ENCODE measurements at regions not wholly inside any gene's neighbourhood (a gene's known extent, or its start where the extent isn't known, plus 50 kb on each side); places are given as distances from the start of the nearest gene placed in this dataset.

GRCh38 chr9:27940535-27940934 lies 367.3 kb upstream of the C9orf72 start:
- Histone ChIP-seq H3K56ac (ENCODE audit: extremely low read depth, insufficient read depth, low read length) (no peak overlapping the region), H3K4me1 (ENCODE audit: control insufficient read depth, insufficient read depth, low read length) (no peaks in the 10 kb centered on the region), H3K9ac (ENCODE audit: low read depth, low read length) (no peak overlapping the region), H3K4me3 (ENCODE audit: insufficient read depth, low read depth, low read length) (no peak overlapping the region), H2AK5ac (ENCODE audit: low read depth, low read length) (no peak overlapping the region), H2AFZ (replicated peaks; ENCODE audit: low read length, poor library complexity) (no peak overlapping the region), H3K9me1 (ENCODE audit: insufficient read depth, low read length) (no peaks in the 10 kb centered on the region), H3K79me1 (ENCODE audit: low read depth in 1 of 2, low read length in 2 of 2) (no peaks in the 10 kb centered on the region), H2BK5ac (ENCODE audit: low read depth, low read length, poor library complexity, severe bottlenecking) (no peak overlapping the region), H2AK9ac (replicated peaks; ENCODE audit: low read depth, low read length, poor library complexity) (no peak overlapping the region), H4K5ac (ENCODE audit: low read depth, low read length) (no peak overlapping the region), H3K4me2 (ENCODE audit: low read depth, low read length) (no peak overlapping the region), H3K18ac (ENCODE audit: low read depth, low read length) (no peak overlapping the region), H3K14ac (replicated peaks; ENCODE audit: low read depth, low read length) (no peak overlapping the region), H4K8ac (ENCODE audit: low read depth in 2 of 2, low read length in 2 of 2) (no peak overlapping the region), H3K23ac (ENCODE audit: low read depth, low read length) (no peak overlapping the region), H4K91ac (ENCODE audit: insufficient read depth, low read depth, low read length) (no peak overlapping the region), H3K4ac (ENCODE audit: low read depth, low read length) (no peak overlapping the region), H3K9me3 (ENCODE audit: control insufficient read depth, insufficient read depth, low read length) (no peaks in the 10 kb centered on the region), H2BK120ac (ENCODE audit: low read depth, low read length) (no peak overlapping the region), H3K36me3 (ENCODE audit: control insufficient read depth, insufficient read depth, low read length) (no peaks in the 10 kb centered on the region), H3K27ac (ENCODE audit: insufficient read depth, low read length) (no peak overlapping the region), H2BK15ac (ENCODE audit: low read depth, low read length) (no peak overlapping the region), H4K20me1 (ENCODE audit: insufficient read depth, low read length) (no peaks in the 10 kb centered on the region), H3K27me3 (ENCODE audit: control insufficient read depth, insufficient read depth, low read length) (no peaks in the 10 kb centered on the region), H2BK20ac (ENCODE audit: low read depth, low read length) (no peak overlapping the region)
- BruUV-seq (replicated peaks) = no TSS peak
- in situ Hi-C loops (cut with MboI; ENCODE audit: low sequenced_read_pairs) = loop anchor here (10.0 kb wide), 1 partner anchor 64 kb away; no protein-coding TSS in a partner anchor
- WGBS, 2 experiments (ENCODE audit: extremely low coverage in 2 of 2, insufficient read length in 1 of 2) = no CpG with 5 or more reads among the region's 3 CpGs
- intact Hi-C loops (cut with micrococcal nuclease) = no loop called here
- POLR2A ChIA-PET (ENCODE audit: unreplicated experiment) = no interaction called here
- dilution Hi-C loops (cut with HindIII; ENCODE audit: low sequenced_read_pairs, unreplicated experiment) = no loop called here
- CTCF ChIA-PET = no interaction called here
- no peak for TF ChIP-seq RAD21 (IDR thresholded peaks at IDR 0.05; ENCODE audit: low read length)
- TF ChIP-seq BHLHE40 (IDR thresholded peaks at IDR 0.05; ENCODE audit: low read depth, low read length) = no peak
- no peak for TF ChIP-seq POLR2A (IDR thresholded peaks at IDR 0.05; ENCODE audit: low read depth, low read length)
- no peak for TF ChIP-seq FOS (IDR thresholded peaks at IDR 0.05; ENCODE audit: low read depth, low read length)
- TF ChIP-seq MAZ (IDR thresholded peaks at IDR 0.05; ENCODE audit: borderline replicate concordance, low read depth, low read length) = no peak
- TF ChIP-seq CTCF (conservative IDR thresholded peaks at IDR 0.05; ENCODE audit: low read depth, low read length) = no peak
- no peak for TF ChIP-seq RCOR1 (IDR thresholded peaks at IDR 0.05; ENCODE audit: insufficient replicate concordance, low read length)
- no peak for TF ChIP-seq SMC3 (IDR thresholded peaks at IDR 0.05; ENCODE audit: low read depth, low read length)
- TF ChIP-seq CHD1 (IDR thresholded peaks at IDR 0.05; ENCODE audit: low read depth, low read length) = no peak
- no peak for TF ChIP-seq MXI1 (IDR thresholded peaks at IDR 0.05; ENCODE audit: borderline replicate concordance, low read depth, low read length)
- TF ChIP-seq USF2 (IDR thresholded peaks at IDR 0.05; ENCODE audit: low read depth, low read length) = no peak
- DNase-seq (no peak), ATAC-seq (ENCODE audit: low read depth) (no peak)
